Mesothelial cell of epicardium (in vitro differentiated cells): ENCODE measurements at regions not wholly inside any gene's neighbourhood (a gene's known extent, or its start where the extent isn't known, plus 50 kb on each side); places are given as distances from the start of the nearest gene placed in this dataset.

Experiments used
- DNase-seq, 2 experiments: peaks; one replicate each; pipeline ENCODE4 v3.0.0; 2021; ENCODE audit warnings: low spot score in 2 of 2; ENCODE audit not compliant: unreplicated experiment in 2 of 2
- H3K27ac Mint-ChIP-seq: 2 replicates; pipeline ENCODE4 v1.8.0; 2021; ENCODE audit warnings: mixed read lengths
- H3K27me3 Mint-ChIP-seq: 2 replicates; pipeline ENCODE4 v1.8.0; 2021; ENCODE audit warnings: low read depth, mixed read lengths
- H3K36me3 Mint-ChIP-seq: 2 replicates; pipeline ENCODE4 v1.8.0; 2021; ENCODE audit warnings: mixed read lengths
- H3K4me1 Mint-ChIP-seq: 2 replicates; pipeline ENCODE4 v1.8.0; 2021; ENCODE audit warnings: mixed read lengths
- H3K4me3 Mint-ChIP-seq: 2 replicates; pipeline ENCODE4 v1.8.0; 2021; ENCODE audit warnings: mild to moderate bottlenecking, moderate library complexity, mixed read lengths
- H3K9me3 Mint-ChIP-seq: 2 replicates; pipeline ENCODE4 v1.8.0; 2021; ENCODE audit warnings: mixed read lengths
- TF ChIP-seq, protein P1 (sequence below): fragments of 200-600 bp; sonication (generic); IDR thresholded peaks from one replicate; pipeline ENCODE4 v1.5.0; 2021; ENCODE audit warnings: antibody characterized with exemption; ENCODE audit not compliant: unreplicated experiment

DNA sequence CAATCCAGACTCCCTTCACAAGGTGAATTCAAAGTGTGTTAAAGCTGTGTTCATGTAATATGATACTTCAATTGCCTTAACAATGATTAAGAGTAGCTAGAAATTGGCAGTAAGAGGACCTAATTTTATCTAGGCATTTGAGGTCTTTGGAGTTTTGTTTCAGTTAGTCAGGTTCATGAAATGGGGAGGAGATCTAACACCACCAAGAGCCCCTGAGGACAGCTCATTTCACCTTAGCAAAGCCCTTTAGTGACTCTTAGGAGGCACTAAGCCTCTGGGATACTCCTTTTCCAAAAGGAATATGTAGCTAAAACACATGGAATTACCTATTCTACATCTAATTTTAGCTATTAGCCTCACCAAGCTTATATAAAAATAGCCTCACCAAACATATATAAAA, 716.5 kb upstream of the RAB6C start:
- Mint-ChIP-seq H3K4me1 (peaks cover 7% of the 10 kb centered on the region), H3K4me3 (no peak overlapping the region), H3K27me3 (no peaks in the 10 kb centered on the region), H3K9me3 (peaks cover 37% of the 10 kb centered on the region), H3K36me3 (peaks cover 8% of the 10 kb centered on the region), H3K27ac (no peak overlapping the region)
- TF ChIP-seq, protein P1, sequence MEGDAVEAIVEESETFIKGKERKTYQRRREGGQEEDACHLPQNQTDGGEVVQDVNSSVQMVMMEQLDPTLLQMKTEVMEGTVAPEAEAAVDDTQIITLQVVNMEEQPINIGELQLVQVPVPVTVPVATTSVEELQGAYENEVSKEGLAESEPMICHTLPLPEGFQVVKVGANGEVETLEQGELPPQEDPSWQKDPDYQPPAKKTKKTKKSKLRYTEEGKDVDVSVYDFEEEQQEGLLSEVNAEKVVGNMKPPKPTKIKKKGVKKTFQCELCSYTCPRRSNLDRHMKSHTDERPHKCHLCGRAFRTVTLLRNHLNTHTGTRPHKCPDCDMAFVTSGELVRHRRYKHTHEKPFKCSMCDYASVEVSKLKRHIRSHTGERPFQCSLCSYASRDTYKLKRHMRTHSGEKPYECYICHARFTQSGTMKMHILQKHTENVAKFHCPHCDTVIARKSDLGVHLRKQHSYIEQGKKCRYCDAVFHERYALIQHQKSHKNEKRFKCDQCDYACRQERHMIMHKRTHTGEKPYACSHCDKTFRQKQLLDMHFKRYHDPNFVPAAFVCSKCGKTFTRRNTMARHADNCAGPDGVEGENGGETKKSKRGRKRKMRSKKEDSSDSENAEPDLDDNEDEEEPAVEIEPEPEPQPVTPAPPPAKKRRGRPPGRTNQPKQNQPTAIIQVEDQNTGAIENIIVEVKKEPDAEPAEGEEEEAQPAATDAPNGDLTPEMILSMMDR = no peak
- no peak for DNase-seq

DNA sequence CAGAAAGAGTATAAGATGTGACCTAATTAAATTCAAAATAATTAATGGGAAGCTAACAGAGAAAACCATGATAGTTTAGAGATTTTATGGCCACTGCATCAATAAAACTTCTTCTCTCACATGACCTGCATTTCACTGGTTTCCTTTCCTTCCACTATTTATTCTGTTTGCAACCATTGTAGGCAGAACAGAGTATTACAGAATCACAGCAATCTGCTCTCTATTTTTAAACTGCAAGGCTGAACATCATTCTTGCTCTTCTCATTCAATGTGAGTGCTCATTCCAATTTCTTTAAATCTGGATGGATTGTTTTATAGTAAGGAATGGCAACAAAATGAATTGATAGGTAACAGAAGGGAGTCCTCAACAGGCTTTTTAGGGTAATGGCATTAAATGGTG, 715.5 kb upstream of the RAB6C start:
- peaks cover 5% of the 10 kb centered on the region for H3K36me3 Mint-ChIP-seq
- H3K27me3 Mint-ChIP-seq = no peaks in the 10 kb centered on the region
- H3K27ac Mint-ChIP-seq = no peak overlapping the region
- peaks cover 40% of the 10 kb centered on the region for H3K9me3 Mint-ChIP-seq
- TF ChIP-seq, protein P1 = no peak
- peaks cover 7% of the 10 kb centered on the region for H3K4me1 Mint-ChIP-seq
- DNase-seq = no peak
- no peak overlapping the region for H3K4me3 Mint-ChIP-seq

DNA sequence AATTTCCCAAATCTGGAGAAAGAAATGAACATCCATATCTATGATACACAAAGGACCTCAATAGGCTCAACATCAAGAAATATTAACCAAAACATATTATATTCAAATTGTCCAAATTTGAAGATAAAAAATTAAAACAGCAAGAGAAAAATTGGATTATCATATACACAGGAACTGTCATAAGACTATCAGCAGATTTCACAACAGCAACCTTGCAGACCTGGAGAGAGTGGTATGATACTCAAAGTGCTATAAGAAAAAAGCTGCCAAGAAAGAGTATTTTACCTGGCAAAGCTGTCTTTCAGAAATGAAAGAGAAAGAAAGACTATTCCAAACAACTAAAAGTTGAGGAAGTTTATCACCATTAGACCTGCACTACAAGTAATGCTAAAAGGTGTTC, 711.9 kb upstream of the RAB6C start:
- no peak for DNase-seq
- TF ChIP-seq, protein P1 = no peak
- Mint-ChIP-seq H3K27me3 (no peaks in the 10 kb centered on the region), H3K4me3 (no peak overlapping the region), H3K4me1 (peaks cover 7% of the 10 kb centered on the region), H3K36me3 (peaks cover 11% of the 10 kb centered on the region), H3K27ac (no peak overlapping the region), H3K9me3 (peaks cover 50% of the 10 kb centered on the region)

DNA sequence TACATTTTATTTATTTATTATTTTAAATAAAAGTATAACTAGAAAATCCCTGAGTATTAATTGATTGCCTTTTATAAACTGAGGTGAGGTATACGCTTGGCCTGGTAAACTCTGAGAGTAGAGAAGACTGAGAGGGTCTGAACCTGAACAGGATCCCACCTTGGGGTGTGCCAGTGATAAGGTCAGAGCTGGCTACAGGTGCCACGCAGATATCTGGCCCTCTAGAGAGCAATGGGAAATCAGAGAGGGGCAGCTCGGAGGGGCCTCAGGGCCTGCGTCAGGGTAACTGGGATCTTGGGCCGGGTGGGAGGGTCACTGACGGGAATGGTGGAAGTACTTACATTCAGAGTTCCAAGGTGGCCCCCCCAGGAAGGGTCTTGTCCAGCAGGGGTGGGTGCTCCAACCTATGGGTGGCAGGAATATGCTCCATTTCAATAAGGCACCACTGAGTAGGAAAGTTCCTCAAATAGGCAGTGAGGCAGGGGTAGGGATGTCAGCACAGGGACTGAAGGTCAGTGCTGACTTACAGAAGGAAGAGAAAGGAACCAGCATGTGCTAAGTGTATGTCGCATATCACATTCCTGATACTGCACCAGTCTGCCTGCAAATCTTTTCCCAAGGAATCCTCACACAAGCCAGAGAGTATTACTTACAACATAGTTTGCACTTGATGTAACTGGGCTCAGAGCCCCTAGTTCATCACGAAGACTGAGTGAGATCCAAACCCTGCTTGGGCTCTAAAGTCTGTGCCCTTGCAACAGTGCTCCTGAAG, 706.0 kb upstream of the RAB6C start:
- DNase-seq = no peak
- Mint-ChIP-seq H3K27me3 (peaks cover 1% of the 10 kb centered on the region), H3K36me3 (peaks cover 8% of the 10 kb centered on the region), H3K9me3 (peaks cover 31% of the 10 kb centered on the region), H3K4me3 (no peak overlapping the region), H3K4me1 (no peaks in the 10 kb centered on the region), H3K27ac (no peak overlapping the region)
- TF ChIP-seq, protein P1 = no peak

DNA sequence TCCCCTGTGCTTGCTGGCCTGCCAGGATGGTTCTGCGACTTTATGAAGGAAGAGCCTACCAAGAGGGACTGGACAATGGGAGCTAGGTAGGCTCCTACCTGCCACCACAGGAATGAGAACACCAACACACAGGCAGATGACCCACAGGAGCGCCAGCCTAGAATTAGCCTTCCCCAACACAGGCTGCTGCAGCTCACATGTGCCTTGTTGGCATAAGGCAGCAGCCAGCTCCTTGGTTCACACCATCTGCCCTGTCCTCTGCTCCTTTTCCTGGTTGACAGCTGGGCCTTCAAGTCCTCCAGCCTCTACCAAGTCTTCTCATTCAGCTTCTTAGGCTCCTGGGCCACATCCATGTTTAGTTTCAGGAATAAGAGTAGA, 705.4 kb upstream of the RAB6C start:
- DNase-seq = no peak
- Mint-ChIP-seq H3K27ac (no peak overlapping the region), H3K4me1 (no peaks in the 10 kb centered on the region), H3K4me3 (no peak overlapping the region), H3K36me3 (peaks cover 8% of the 10 kb centered on the region), H3K27me3 (peaks cover 1% of the 10 kb centered on the region), H3K9me3 (peaks cover 29% of the 10 kb centered on the region)
- TF ChIP-seq, protein P1 = no peak
